ENCODE measurements at regions not wholly inside any gene's neighbourhood (a gene's known extent, or its start where the extent isn't known, plus 50 kb on each side); places are given as distances from the start of the nearest gene placed in this dataset.
"Not testable (repeated sequence)": the region's sequence is repeated elsewhere in the genome, so short reads cannot be mapped to it uniquely, and the experiment has no call there.

- no peak for DNase-seq (ENCODE audit: low read depth)
Observed at GRCh38 chr5:16392718-16393117, 72.9 kb downstream of the ZNF622 start.

DNA sequence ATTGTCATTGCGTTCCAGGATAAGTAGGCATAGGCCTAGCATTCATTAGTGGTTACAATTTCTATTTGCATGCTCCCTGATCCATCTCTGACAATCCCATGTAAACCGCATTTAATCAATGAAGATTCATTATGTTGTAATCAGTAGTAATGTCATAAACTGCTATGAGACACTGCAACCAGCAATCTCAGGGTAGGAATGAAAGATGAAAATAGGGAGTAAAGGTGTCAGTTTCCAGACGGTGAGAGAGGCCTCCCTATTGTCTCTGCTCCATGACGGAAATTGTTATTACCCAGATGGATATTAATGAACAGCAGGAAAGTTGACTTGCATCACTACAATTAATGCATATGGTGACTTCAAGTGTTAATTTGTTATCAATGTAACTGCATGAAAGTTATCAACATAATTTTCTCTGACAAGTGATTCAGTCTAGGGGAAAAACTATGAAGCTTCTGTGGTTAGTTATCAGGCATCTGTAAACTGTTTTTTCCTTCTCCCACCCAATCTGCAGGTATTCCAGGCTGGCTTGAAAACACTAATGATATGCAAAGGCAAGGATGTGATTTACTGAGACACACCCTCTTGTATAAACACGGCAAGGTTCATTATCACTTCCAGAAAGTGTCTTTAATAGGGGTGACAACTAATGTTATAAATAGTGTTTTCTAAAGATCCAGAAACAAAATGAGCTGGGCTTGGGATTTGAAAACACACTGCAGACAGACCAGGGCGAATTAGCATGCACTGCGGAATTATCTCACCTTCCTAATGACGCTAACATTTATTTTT, 73.5 kb downstream of the ZNF622 start:
- no peak for DNase-seq (ENCODE audit: low read depth)

DNA sequence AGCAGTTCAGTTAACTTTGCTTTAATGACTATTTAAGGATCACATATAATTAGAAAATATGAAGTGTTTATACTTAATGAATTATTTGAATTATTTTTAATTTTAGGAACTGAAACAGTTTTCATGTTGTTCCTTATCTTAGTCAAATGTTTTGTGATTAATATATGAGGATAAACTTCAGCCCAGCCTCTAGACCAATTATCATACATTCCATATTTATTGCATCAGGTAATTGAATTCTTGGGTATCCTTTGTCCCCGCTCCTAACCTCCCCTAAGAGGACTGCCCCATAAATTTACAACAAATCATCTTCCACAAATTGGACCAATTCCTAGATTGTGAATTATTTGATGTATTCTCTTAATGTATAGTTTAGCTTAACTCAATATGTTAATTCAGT, 74.8 kb downstream of the ZNF622 start:
- no peak for DNase-seq (ENCODE audit: low read depth)

GRCh38 chr5:16385516-16386090, 80.0 kb downstream of the ZNF622 start:
- no peak for DNase-seq (ENCODE audit: low read depth)

DNA sequence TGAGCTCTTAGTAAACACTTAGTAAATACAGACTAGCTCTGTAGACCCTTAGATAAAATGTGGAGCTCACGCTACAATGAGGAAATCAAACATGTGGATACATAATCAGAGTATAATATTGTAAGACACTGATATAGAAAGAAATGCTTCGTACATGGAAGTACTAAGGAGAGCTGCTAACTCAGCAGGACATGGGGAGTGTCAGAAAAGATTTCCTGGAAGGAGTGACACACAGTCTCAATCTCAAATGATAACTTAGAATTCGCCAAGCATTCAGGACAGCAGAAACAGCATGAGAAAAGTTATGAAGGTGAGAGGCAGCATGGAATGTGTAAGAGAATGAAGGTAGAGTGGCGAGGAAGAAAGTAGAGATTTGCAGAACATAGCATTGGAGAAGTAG, 80.8 kb downstream of the ZNF622 start:
- no peak for DNase-seq (ENCODE audit: low read depth)

DNA sequence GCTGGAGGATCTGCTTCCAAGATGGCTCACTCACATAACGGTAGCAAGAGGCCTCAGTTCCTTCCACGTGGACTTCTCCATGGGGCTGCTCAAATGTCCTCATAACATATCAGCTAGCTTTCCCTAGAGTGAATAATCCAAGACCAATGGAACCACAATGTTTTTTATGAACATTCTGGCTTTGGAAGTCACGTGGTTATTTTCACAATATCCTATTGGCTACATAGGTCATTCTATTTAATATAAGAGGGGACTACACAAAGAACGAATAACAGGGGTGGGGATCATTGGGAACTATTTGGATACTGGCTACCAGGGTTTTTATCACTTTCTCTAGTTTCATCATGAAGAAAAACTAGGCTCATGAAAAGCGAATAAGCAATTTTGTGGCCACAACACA, 81.4 kb downstream of the ZNF622 start:
- DNase-seq (ENCODE audit: low read depth), result no peak

DNA sequence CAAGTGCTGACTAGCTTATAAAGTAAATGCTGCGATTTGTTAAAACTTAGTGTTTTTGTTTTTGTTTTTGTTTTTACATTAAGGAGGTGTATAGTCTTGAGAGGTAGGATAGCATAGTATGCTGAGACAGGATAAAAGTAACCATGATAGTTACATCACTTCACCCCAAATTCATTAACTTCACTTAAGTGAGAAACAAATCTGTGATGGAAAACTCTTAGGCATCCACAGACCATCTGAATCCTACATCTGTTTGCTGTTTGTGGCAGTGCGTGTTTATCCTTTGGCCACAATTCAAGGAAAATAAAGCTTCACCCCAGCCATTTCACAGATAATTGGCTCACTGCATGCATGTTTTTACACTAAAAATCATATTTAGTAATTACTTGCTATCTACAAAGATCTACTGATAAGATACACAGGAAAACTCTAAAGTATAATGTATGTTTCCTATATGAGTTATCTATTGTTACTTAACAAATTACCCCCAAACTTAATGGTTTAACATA, 82.0 kb downstream of the ZNF622 start:
- no peak for DNase-seq (ENCODE audit: low read depth)

DNA sequence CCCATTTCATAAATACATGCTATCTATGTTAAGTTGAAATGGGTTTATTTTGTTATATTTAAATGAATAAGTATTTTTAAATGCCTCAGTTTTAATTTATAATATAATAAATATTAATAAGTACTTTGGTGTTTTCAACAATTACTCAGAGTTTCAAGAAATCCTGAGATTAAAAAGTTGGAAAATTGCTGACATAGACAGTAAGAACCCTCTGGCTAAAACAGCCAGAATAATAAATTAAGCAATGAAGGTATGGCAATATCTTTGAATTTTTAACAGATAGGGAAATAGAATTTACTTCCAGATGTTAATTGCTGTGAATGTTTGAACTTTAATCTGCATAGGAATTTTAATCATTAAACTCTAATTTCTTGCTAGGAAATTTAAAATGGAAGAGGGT, 83.6 kb downstream of the ZNF622 start:
- DNase-seq (ENCODE audit: low read depth), result no peak

GRCh38 chr5:16378762-16379161, 86.8 kb downstream of the ZNF622 start:
- DNase-seq (ENCODE audit: low read depth), result no peak

DNA sequence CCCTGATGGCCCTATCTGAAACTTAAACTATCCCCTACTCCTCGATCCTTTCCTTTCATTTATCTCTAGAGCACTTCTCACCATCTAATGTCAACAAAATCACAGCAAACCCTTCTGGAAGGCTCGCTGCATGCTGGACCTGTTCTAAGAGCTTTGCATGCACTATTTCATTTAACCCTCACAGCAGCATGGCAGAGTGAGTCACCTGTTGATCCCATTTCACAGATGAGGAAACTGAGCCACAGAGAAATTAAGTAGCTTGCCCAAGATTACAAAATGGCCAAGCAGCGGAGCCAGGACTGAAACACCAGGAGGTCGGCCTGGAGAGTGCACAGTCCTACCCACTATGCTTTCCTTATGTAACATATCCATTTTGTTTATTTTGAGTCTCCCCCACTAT, 93.1 kb downstream of the ZNF622 start:
- DNase-seq (ENCODE audit: low read depth), result no peak

DNA sequence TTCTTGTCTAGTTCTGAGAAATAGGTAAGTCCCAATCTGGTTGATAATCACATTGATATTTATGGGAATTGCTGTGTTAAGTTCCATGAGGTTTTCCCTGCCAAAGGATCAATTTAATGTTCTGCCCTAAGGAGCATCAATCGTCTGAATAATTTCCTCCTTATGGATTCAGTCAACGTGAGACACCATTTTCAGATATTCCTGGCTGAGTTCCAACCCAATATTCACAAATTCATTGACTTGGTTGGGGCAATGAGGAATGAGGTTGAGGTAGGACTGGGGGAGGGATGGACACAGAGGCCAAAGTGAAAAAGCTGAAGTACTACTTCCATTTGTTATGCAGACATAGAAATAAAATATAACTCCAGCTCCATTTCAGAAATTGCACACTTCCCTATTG, 99.1 kb downstream of the ZNF622 start:
- DNase-seq (ENCODE audit: low read depth), result no peak

- peak; percentile 7 for DNase-seq (ENCODE audit: low read depth)
Observed at GRCh38 chr5:16364910-16365309, 100.7 kb downstream of the ZNF622 start.

- not testable (repeated sequence) for DNase-seq (ENCODE audit: low read depth)
Observed at GRCh38 chr5:16353439-16353838, 112.2 kb downstream of the ZNF622 start.

GRCh38 chr5:16350816-16351215, 114.8 kb downstream of the ZNF622 start:
- DNase-seq (ENCODE audit: low read depth), result no peak

GRCh38 chr5:16346380-16346779, 119.2 kb downstream of the ZNF622 start:
- DNase-seq (ENCODE audit: low read depth), result no peak

GRCh38 chr5:16345454-16345853, 120.1 kb downstream of the ZNF622 start:
- peak; percentile 9 for DNase-seq (ENCODE audit: low read depth)

- DNase-seq (ENCODE audit: low read depth), result no peak
Observed at GRCh38 chr5:16326137-16326536, 139.5 kb downstream of the ZNF622 start.

DNA sequence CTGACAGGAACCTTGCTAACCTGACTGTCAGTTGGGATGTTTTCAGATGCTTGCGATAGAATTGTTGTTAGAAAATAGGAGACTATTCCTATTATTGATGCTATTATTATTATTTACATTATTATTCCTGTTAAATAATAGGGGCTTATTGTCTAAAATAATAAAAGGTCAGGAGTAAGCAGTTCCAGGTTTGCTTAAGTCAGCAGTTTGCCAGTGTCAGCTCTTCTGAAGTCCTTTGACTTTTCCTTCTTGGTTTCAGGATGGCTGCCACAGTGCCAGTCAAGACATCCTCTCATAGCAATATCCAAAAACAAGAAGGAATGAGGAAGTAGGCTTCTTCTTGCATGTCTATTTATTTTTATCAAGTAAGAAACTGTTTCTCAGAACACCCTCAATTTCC, 141.7 kb upstream of the MARCHF11 start:
- DNase-seq (ENCODE audit: low read depth), result no peak

DNA sequence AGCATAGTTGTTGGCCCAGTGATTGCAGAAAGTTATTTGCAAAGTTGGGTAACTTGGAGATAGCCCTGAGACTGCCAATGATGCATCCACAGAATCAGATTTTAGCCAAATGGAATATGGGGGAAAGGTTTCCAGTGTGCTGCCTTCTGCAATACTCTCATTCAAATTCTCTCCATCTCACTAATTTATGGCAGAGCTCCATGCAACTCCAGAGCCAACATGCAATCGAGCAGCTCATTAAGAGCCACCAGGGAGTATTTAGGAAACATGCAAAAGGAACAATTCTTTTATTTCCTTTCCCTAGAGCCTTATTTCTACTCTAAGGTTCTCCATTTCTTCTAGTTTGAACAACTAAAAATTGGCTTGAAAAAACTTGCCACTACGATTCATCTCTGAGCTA, 135.9 kb upstream of the MARCHF11 start:
- DNase-seq (ENCODE audit: low read depth), result no peak

DNA sequence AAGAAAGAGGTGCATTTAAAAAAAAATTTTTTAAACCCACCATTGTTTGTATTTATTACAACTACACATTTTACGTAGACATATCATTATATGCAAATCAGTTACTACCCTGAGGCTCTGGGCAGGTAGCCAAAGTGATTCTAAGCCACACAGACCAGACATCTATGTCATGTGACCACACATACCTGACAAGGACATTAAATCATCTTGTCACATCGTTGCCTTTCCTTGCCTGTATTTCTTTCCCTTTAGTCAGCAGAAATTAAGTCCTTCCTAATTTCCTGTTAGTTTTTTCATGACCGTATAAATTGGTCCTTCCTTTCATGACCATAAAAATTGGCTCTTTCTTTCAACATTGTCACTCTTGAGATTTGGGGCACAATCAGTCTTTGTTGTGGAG, 134.2 kb upstream of the MARCHF11 start:
- no peak for DNase-seq (ENCODE audit: low read depth)

GRCh38 chr5:16312785-16313184, 133.2 kb upstream of the MARCHF11 start:
- DNase-seq (ENCODE audit: low read depth), result no peak

GRCh38 chr5:16311666-16312065, 132.1 kb upstream of the MARCHF11 start:
- DNase-seq (ENCODE audit: low read depth), result no peak

DNA sequence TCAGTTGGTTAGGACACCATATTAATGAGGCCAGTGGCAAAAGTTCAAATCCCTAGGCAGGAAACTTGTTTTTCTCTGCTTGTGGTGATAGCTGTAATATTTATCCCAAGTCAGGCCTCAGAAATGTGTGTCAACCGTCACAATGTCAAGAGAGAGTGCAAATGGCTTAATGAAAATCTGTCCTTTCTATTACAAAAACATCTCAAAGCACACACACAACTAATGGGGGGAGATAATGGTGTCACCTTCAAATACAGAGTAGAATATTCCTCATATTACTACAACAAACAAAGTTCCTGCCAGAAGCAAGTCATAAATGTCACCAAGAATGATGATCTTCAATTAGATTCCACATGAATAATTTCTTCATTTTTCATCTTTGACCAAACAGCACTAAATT, 127.2 kb upstream of the MARCHF11 start:
- no peak for DNase-seq (ENCODE audit: low read depth)

Data from LHCN-M2 (cell line).